HUES48 (cell line): ENCODE measurements at regions not wholly inside any gene's neighbourhood (a gene's known extent, or its start where the extent isn't known, plus 50 kb on each side); places are given as distances from the start of the nearest gene placed in this dataset.

ENCODE experiments used
- H3K27ac ChIP-seq: one replicate; pipeline ENCODE4 v1.7.0; 2013; ENCODE audit warnings: low read depth, low read length, inconsistent platforms
- H3K27me3 ChIP-seq: 2 replicates; pipeline ENCODE4 v1.6.1; 2013; ENCODE audit warnings: mild to moderate bottlenecking, low read length; ENCODE audit not compliant: control insufficient read depth, insufficient read depth
- H3K36me3 ChIP-seq: 2 replicates; pipeline ENCODE4 v1.6.1; 2013; ENCODE audit warnings: low read length; ENCODE audit not compliant: control insufficient read depth, insufficient read depth
- H3K4me1 ChIP-seq: 2 replicates; pipeline ENCODE4 v1.6.1; 2013; ENCODE audit warnings: mild to moderate bottlenecking, low read length; ENCODE audit not compliant: control insufficient read depth, insufficient read depth
- H3K4me3 ChIP-seq: 2 replicates; pipeline ENCODE4 v1.5.1; 2013; ENCODE audit warnings: mild to moderate bottlenecking, low read depth, low read length
- H3K9ac ChIP-seq: 2 replicates; pipeline ENCODE4 v1.6.1; 2013; ENCODE audit warnings: mild to moderate bottlenecking, low read depth, low read length, moderate library complexity
- H3K9me3 ChIP-seq: 2 replicates; pipeline ENCODE4 v1.6.1; 2013; ENCODE audit warnings: low read length; ENCODE audit not compliant: control insufficient read depth, insufficient read depth

DNA sequence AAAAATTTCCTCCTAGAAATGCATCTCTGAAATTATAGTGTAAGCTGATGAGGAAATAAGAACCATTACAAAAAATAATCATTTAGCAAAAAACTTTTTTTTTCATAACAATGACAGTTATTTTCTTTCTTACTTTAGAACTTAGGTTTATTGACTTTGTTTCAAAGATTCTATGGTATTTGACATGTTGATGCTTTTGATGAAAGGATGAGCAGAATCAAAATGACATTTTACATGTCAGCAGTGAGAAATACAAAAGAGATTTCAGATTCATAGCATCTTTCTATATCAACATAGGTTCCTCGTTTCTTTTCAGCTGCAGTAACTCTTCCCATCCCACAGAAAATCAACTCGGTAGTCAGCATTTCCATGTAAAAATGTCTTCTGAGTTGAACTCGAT lies 1226.6 kb upstream of the C9orf72 start:
- H3K27me3 ChIP-seq, result no peaks in the 10 kb centered on the region
- no peaks in the 10 kb centered on the region for H3K9me3 ChIP-seq
- H3K4me1 ChIP-seq, result peaks cover 12% of the 10 kb centered on the region
- H3K9ac ChIP-seq, result no peak overlapping the region
- H3K27ac ChIP-seq, result no peak overlapping the region
- no peak overlapping the region for H3K4me3 ChIP-seq
- H3K36me3 ChIP-seq, result no peaks in the 10 kb centered on the region

DNA sequence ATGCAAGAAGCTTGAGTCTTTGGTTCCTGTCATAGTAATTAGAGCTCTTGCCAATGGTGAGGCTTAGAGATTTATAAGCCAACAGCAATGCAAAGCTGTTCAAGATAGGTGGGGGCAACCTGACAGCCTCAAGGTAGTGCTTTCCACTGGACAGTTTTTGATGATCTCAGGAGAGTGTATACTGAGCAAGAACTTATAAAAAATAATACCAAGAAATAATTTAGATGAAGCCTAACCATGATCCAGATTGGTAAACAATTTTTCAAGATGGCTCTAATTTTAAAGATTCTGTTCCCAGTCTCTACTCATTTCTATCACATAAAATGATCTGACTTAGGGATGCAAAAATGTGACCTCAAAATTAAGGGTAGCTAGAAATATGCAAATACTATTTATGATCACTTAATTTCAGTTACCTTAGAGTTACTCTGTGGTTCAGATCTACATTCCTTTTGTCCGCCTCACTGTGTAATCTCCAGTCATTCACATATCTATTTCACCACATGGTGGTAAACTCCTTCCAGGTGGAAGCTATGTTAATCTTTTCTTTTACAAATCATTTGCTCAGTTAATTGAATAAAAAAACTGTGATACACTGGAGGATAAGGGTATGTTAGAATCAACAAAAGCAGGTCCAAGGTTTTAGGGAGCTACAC lies 1228.0 kb upstream of the C9orf72 start:
- Histone ChIP-seq H3K4me1 (peaks cover 13% of the 10 kb centered on the region), H3K36me3 (no peaks in the 10 kb centered on the region), H3K27me3 (no peaks in the 10 kb centered on the region), H3K9me3 (no peaks in the 10 kb centered on the region), H3K4me3 (no peak overlapping the region), H3K27ac (no peak overlapping the region), H3K9ac (no peak overlapping the region)

DNA sequence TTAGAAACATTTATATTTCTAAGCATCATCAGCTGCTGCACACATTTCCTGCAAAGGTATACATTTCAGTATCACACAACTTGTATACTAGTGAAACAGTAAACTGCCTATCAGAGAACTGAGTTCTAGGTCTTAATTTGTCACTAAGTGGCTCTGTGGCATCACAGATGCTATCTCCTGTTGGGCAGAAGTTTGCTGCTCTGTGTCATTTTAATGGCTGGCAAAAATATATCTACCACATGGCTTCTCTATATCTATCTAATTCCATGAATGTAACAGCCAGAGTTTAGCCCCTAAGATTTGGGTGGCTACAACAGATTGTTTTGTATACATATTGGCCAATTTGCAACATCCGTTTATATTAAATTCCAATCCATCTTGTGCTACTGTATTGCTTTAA lies 1231.9 kb upstream of the C9orf72 start:
- Histone ChIP-seq H3K4me1 (peaks cover 13% of the 10 kb centered on the region), H3K36me3 (no peaks in the 10 kb centered on the region), H3K9me3 (no peaks in the 10 kb centered on the region), H3K4me3 (no peak overlapping the region), H3K9ac (no peak overlapping the region), H3K27me3 (no peaks in the 10 kb centered on the region), H3K27ac (no peak overlapping the region)

DNA sequence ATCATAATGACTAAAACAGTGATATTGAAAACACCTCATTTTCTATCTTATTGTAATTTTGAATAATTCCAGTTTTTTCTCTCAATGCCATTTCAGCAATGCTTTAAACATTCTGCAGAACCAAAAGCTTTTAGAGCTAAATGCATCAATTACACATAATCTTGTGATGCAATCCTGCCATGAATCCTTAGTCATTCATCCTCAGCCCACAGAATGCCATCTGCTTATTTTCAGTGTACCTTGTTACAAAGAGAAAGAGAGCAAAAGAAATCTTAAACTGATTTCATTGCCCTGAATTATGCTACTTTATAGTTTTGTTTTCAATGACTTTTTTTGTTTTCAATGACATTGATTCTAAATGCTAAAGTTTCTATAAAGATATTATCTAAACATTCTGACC lies 1234.8 kb upstream of the C9orf72 start:
- no peaks in the 10 kb centered on the region for H3K27me3 ChIP-seq
- H3K36me3 ChIP-seq, result no peaks in the 10 kb centered on the region
- H3K9ac ChIP-seq, result no peak overlapping the region
- H3K27ac ChIP-seq, result no peak overlapping the region
- no peaks in the 10 kb centered on the region for H3K9me3 ChIP-seq
- no peak overlapping the region for H3K4me3 ChIP-seq
- H3K4me1 ChIP-seq, result peaks cover 13% of the 10 kb centered on the region

DNA sequence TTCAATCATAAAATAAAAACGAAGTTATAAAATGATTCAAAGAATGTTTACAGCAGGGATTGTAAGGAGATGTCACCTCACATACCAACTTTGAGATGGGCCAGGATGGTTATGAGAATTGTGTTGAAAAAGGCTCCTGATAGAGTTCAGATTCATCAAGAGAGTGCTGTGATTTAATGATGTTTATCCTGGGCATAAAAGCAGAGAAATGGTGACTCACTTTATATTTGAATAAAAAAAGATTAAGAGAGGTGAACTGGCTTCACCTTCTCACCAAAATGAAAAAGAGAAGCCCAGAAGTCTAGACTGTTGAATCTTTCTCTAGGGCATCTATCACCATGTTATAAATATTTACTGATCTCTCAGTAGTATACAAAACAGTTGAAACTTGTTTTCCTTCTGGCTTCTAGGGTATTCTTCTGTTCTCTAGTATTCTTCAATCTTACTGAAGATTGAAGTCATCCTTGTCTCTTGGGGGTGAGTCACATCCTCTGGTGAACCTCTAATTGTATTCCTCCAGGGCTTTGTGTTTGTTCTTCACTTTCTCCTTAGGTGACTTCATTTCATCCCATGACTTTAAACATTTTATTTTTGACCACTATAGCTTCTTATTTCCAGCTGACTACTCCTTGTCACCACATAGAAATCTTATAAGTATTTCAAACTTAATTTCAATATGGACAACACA lies 1237.3 kb upstream of the C9orf72 start:
- Histone ChIP-seq H3K27ac (peak overlapping the region; percentile 33), H3K27me3 (no peaks in the 10 kb centered on the region), H3K9ac (no peak overlapping the region), H3K36me3 (no peaks in the 10 kb centered on the region), H3K4me1 (no peaks in the 10 kb centered on the region), H3K4me3 (no peak overlapping the region), H3K9me3 (no peaks in the 10 kb centered on the region)

GRCh38 chr9:28820741-28821140 lies 1247.5 kb upstream of the C9orf72 start:
- no peaks in the 10 kb centered on the region for H3K9me3 ChIP-seq
- 0 out of 2 replicates have a peak overlapping the region, but pooled peaks have one; percentile 16 for H3K9ac ChIP-seq
- peaks cover 38% of the 10 kb centered on the region for H3K4me1 ChIP-seq
- peak overlapping the region; percentile 84 for H3K27ac ChIP-seq
- H3K36me3 ChIP-seq, result no peaks in the 10 kb centered on the region
- H3K27me3 ChIP-seq, result no peaks in the 10 kb centered on the region
- H3K4me3 ChIP-seq, result no peak overlapping the region

- Histone ChIP-seq H3K4me1 (peaks cover 39% of the 10 kb centered on the region), H3K9ac (0 out of 2 replicates have a peak overlapping the region, but pooled peaks have one; percentile 16), H3K27me3 (no peaks in the 10 kb centered on the region), H3K36me3 (no peaks in the 10 kb centered on the region), H3K9me3 (no peaks in the 10 kb centered on the region), H3K27ac (peak overlapping the region; percentile 84), H3K4me3 (no peak overlapping the region)
Measured at GRCh38 chr9:28821240-28821639, 1248.0 kb upstream of the C9orf72 start.

- H3K4me1 ChIP-seq, result peaks cover 39% of the 10 kb centered on the region
- H3K27ac ChIP-seq, result no peak overlapping the region
- H3K9me3 ChIP-seq, result no peaks in the 10 kb centered on the region
- H3K4me3 ChIP-seq, result no peak overlapping the region
- H3K9ac ChIP-seq, result no peak overlapping the region
- no peaks in the 10 kb centered on the region for H3K27me3 ChIP-seq
- no peaks in the 10 kb centered on the region for H3K36me3 ChIP-seq
Measured at GRCh38 chr9:28824432-28824963, 1251.2 kb upstream of the C9orf72 start.

DNA sequence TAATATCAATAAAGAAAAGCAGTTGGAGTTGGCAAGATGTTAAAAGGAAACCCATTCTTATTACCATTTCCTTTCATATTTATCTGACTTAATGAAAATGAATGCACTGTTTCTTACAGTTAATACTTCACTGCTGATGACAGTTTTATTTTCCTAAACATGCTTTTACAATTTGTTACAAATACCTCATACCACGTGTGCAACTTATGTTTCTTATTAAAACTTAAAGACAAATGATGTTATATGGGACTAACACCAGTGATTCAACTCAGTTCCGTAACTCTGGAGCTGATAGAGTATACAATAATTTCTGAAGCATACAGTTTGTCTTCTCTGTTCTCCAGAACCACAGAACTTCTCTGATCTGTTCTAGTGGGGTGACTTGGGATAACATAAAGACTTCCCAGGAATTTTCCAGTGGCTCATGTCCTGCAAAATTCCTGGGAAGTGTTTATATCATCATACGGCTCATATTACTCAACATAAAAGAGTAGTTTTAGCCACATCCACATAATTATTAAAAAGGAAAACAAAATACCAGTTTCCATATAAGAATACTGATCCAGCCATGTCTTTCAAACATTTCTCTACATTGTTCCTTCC lies 1259.0 kb upstream of the C9orf72 start:
- Histone ChIP-seq H3K27ac (no peak overlapping the region), H3K27me3 (no peaks in the 10 kb centered on the region), H3K36me3 (no peaks in the 10 kb centered on the region), H3K4me3 (no peak overlapping the region), H3K9ac (no peak overlapping the region), H3K9me3 (no peaks in the 10 kb centered on the region), H3K4me1 (no peaks in the 10 kb centered on the region)

DNA sequence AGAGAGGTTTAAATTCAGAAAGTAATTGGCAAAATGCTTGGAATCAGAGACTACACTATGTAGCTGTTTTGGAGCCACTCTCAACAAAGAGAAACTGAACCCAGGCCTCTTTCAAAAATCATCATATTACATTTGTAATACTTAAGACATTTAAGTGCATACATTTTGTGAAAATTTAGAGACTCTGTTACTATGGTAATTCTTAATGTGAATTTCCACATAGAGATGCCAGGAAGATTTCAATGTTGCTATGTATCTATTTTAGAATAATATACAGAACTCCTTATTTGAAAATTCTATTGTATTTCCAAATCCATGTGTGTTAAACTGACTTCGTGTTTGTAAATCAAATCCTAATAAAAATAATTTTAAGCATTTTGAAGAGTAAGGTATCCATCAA lies 1260.9 kb upstream of the C9orf72 start:
- no peaks in the 10 kb centered on the region for H3K27me3 ChIP-seq
- no peak overlapping the region for H3K4me3 ChIP-seq
- H3K9me3 ChIP-seq, result peaks cover under 1% of the 10 kb centered on the region; the same call in 1 of the 2 replicates
- H3K4me1 ChIP-seq, result no peaks in the 10 kb centered on the region
- no peak overlapping the region for H3K9ac ChIP-seq
- H3K27ac ChIP-seq, result no peak overlapping the region
- H3K36me3 ChIP-seq, result no peaks in the 10 kb centered on the region
